GM23338 (cell line): ENCODE measurements at regions not wholly inside any gene's neighbourhood (a gene's known extent, or its start where the extent isn't known, plus 50 kb on each side); places are given as distances from the start of the nearest gene placed in this dataset.

ENCODE experiments used
- ATAC-seq: fragments of 200-7000 bp; cut with Tn5 transposase; 3 replicates; pipeline ENCODE4 v1.9.1; 2020
- DNase-seq: peaks from one replicate; pipeline ENCODE4 v3.0.0-alpha.2; 2015; ENCODE audit warnings: low spot score
- H2AFZ ChIP-seq: fragments of 200-600 bp; sonication (generic); 2 replicates; pipeline ENCODE4 v1.8.0; 2016; ENCODE audit warnings: antibody characterized with exemption, mild to moderate bottlenecking, moderate library complexity
- H3F3A ChIP-seq: fragments of 200-600 bp; sonication (generic); replicated peaks from 2 replicates; pipeline ENCODE4 v1.8.0; 2017; ENCODE audit warnings: antibody characterized with exemption, mixed run types, low read depth
- H3K27ac ChIP-seq: fragments of 200-600 bp; sonication (generic); 2 replicates; pipeline ENCODE4 v1.6.1; 2016; ENCODE audit warnings: low read depth
- H3K27me3 ChIP-seq: fragments of 200-600 bp; sonication (generic); 2 replicates; pipeline ENCODE4 v1.8.0; 2016; ENCODE audit warnings: mild to moderate bottlenecking, mixed run types, moderate library complexity; ENCODE audit not compliant: insufficient read depth
- H3K36me3 ChIP-seq: fragments of 200-600 bp; sonication (generic); 2 replicates; pipeline ENCODE4 v1.8.0; 2016; ENCODE audit warnings: mild to moderate bottlenecking; ENCODE audit not compliant: insufficient read depth
- H3K4me1 ChIP-seq: fragments of 200-600 bp; sonication (generic); 2 replicates; pipeline ENCODE4 v1.8.0; 2016; ENCODE audit warnings: mild to moderate bottlenecking, moderate library complexity; ENCODE audit not compliant: insufficient read depth
- H3K4me2 ChIP-seq: fragments of 200-600 bp; sonication (generic); 2 replicates; pipeline ENCODE4 v1.7.1; 2017; ENCODE audit warnings: mixed run types
- H3K4me3 ChIP-seq: fragments of 200-600 bp; sonication (generic); 2 replicates; pipeline ENCODE4 v1.6.1; 2016; ENCODE audit warnings: mixed run types
- H3K79me2 ChIP-seq: fragments of 200-600 bp; sonication (generic); replicated peaks from 2 replicates; pipeline ENCODE4 v1.8.0; 2017; ENCODE audit warnings: mild to moderate bottlenecking; ENCODE audit not compliant: insufficient read depth
- H3K9me2 ChIP-seq: fragments of 200-600 bp; sonication (generic); 2 replicates; pipeline ENCODE4 v1.8.0; 2017; ENCODE audit not compliant: insufficient read depth
- H4K20me1 ChIP-seq: fragments of 200-600 bp; sonication (generic); replicated peaks from 2 replicates; pipeline ENCODE4 v1.8.0; 2017; ENCODE audit warnings: mild to moderate bottlenecking; ENCODE audit not compliant: insufficient read depth
- H3K27ac Mint-ChIP-seq: 2 replicates; pipeline ENCODE4 v1.8.0; 2020; ENCODE audit warnings: inconsistent platforms, mild to moderate bottlenecking, moderate library complexity, mixed read lengths
- H3K27me3 Mint-ChIP-seq: 3 replicates; pipeline ENCODE4 v1.8.0; 2022; ENCODE audit warnings: low read depth, mild to moderate bottlenecking, moderate library complexity, mixed read lengths, inconsistent platforms; ENCODE audit not compliant: insufficient read depth, poor library complexity
- H3K36me3 Mint-ChIP-seq: 3 replicates; pipeline ENCODE4 v1.8.0; 2021; ENCODE audit warnings: low read depth, mild to moderate bottlenecking, inconsistent platforms, moderate library complexity, mixed read lengths
- H3K4me1 Mint-ChIP-seq: 3 replicates; pipeline ENCODE4 v1.8.0; 2020; ENCODE audit warnings: mild to moderate bottlenecking, inconsistent platforms, mixed read lengths
- H3K4me3 Mint-ChIP-seq: 3 replicates; pipeline ENCODE4 v1.8.0; 2021; ENCODE audit warnings: moderate library complexity, mild to moderate bottlenecking, inconsistent platforms, mixed read lengths
- H3K9me3 Mint-ChIP-seq: 3 replicates; pipeline ENCODE4 v1.8.0; 2020; ENCODE audit warnings: moderate library complexity, mild to moderate bottlenecking, inconsistent platforms, mixed read lengths
- CREB1 ChIP-seq: fragments of 250-450 bp; sonication (Bioruptor Pico); IDR thresholded peaks from 2 replicates; pipeline ENCODE4 v1.5.0; 2020; ENCODE audit warnings: low read depth, mild to moderate bottlenecking, moderate library complexity
- ETS1 ChIP-seq: IDR thresholded peaks from 2 replicates; pipeline ENCODE4 v1.6.1; 2016; ENCODE audit warnings: antibody characterized with exemption
- EZH2 ChIP-seq: fragments of 200-600 bp; sonication (generic); IDR thresholded peaks from one replicate; pipeline ENCODE4 v1.8.0; 2017; ENCODE audit warnings: antibody characterized with exemption, mild to moderate bottlenecking, low read depth; ENCODE audit not compliant: unreplicated experiment
- EZH2phosphoT487 ChIP-seq: fragments of 200-600 bp; sonication (generic); IDR thresholded peaks from one replicate; pipeline ENCODE4 v1.8.1; 2018; ENCODE audit warnings: antibody characterized with exemption; ENCODE audit not compliant: unreplicated experiment
- JUNB ChIP-seq: IDR thresholded peaks from one replicate; pipeline ENCODE4 v1.6.1; 2016; ENCODE audit warnings: antibody characterized with exemption; ENCODE audit not compliant: unreplicated experiment
- NANOG ChIP-seq: IDR thresholded peaks from 2 replicates; pipeline ENCODE4 v1.6.1; 2016; ENCODE audit warnings: antibody characterized with exemption, borderline replicate concordance
- POLR2AphosphoS5 ChIP-seq: IDR thresholded peaks from 2 replicates; pipeline ENCODE4 v1.6.1; 2016; ENCODE audit warnings: antibody characterized with exemption, low read depth
- REST ChIP-seq: IDR thresholded peaks from one replicate; pipeline ENCODE4 v1.6.1; 2018; ENCODE audit warnings: antibody characterized with exemption; ENCODE audit not compliant: unreplicated experiment
- STAT1 ChIP-seq: IDR thresholded peaks from one replicate; pipeline ENCODE4 v1.6.1; 2016; ENCODE audit warnings: antibody characterized with exemption; ENCODE audit not compliant: unreplicated experiment
- ZNF114 ChIP-seq: fragments of 250-450 bp; sonication (Bioruptor Pico); IDR thresholded peaks from 2 replicates; pipeline ENCODE4 v1.5.0; 2020; ENCODE audit warnings: mild to moderate bottlenecking, moderate library complexity
- ZNF331 ChIP-seq: fragments of 250-450 bp; sonication (Bioruptor Pico); IDR thresholded peaks from 2 replicates; pipeline ENCODE4 v1.5.0; 2020; ENCODE audit warnings: low read depth, mild to moderate bottlenecking, moderate library complexity
- ZNF462 ChIP-seq: fragments of 250-450 bp; sonication (Bioruptor Pico); IDR thresholded peaks from 2 replicates; pipeline ENCODE4 v1.5.0; 2020; ENCODE audit warnings: mild to moderate bottlenecking, moderate library complexity
- TF ChIP-seq, protein P1 (sequence below), 2 experiments: fragments of 200-600 bp in 1 of 2; sonication (generic) in 1 of 2; conservative IDR thresholded peaks; 2 replicates each; pipeline versions ENCODE4 v1.5.1 to v1.6.1; 2016 to 2017; ENCODE audit warnings: antibody characterized with exemption in 2 of 2, low read depth in 2 of 2, mild to moderate bottlenecking in 2 of 2, moderate library complexity in 1 of 2

DNA sequence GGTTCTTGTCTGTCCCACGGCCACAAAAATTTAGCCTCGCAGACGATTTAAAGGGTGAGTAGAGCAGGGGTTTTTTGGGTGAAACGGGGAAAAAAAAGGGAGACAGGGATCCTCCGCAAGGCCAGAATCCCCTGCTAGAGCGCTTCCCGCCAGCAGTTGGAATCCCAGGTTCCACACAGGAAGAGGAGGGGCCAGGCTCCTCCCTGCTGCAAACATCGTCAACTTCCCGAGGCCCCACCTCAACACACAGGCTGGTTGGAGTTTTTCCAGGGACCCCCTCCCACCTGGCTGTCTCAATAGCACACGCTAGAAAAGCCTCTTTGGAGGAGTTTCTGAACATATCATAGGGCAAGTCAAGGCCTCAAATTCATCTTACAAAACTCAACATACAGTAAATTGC is 112.7 kb downstream of the MTERF1 start:
- H3K9me3 Mint-ChIP-seq: peaks cover 23% of the 10 kb centered on the region; the same call in 2 of the 3 replicates
- H3K27me3 Mint-ChIP-seq: no peaks in the 10 kb centered on the region
- H3F3A ChIP-seq: no peaks in the 10 kb centered on the region
- no peaks in the 10 kb centered on the region for H4K20me1 ChIP-seq
- no peaks in the 10 kb centered on the region for H3K36me3 ChIP-seq
- TF ChIP-seq REST (no peak), NANOG (no peak), ZNF114 (CRISPR knock-in tag) (no peak), CREB1 (CRISPR knock-in tag) (no peak), STAT1 (no peak), POLR2AphosphoS5 (no peak), JUNB (no peak), EZH2 (no peak), ZNF462 (CRISPR knock-in tag) (no peak), ETS1 (no peak), EZH2phosphoT487 (no peak), ZNF331 (no peak)
- TF ChIP-seq, protein P1, sequence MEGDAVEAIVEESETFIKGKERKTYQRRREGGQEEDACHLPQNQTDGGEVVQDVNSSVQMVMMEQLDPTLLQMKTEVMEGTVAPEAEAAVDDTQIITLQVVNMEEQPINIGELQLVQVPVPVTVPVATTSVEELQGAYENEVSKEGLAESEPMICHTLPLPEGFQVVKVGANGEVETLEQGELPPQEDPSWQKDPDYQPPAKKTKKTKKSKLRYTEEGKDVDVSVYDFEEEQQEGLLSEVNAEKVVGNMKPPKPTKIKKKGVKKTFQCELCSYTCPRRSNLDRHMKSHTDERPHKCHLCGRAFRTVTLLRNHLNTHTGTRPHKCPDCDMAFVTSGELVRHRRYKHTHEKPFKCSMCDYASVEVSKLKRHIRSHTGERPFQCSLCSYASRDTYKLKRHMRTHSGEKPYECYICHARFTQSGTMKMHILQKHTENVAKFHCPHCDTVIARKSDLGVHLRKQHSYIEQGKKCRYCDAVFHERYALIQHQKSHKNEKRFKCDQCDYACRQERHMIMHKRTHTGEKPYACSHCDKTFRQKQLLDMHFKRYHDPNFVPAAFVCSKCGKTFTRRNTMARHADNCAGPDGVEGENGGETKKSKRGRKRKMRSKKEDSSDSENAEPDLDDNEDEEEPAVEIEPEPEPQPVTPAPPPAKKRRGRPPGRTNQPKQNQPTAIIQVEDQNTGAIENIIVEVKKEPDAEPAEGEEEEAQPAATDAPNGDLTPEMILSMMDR (conservative IDR thresholded peaks at IDR 0.05; ENCODE audit: low read depth in 2 of 2): no peak
- H3K4me1 ChIP-seq: no peaks in the 10 kb centered on the region
- H3K9me2 ChIP-seq: 0 out of 2 replicates have a peak, but pooled peaks cover 3% of the 10 kb centered on the region
- no peaks in the 10 kb centered on the region for H3K79me2 ChIP-seq
- peak overlapping the region; percentile 28; the same call in 1 of the 2 replicates for H3K4me2 ChIP-seq
- peak; percentile 49; the same call in 2 of the 3 replicates for ATAC-seq
- no peak overlapping the region for H3K27ac Mint-ChIP-seq
- no peak overlapping the region for H3K27ac ChIP-seq
- peak overlapping the region; percentile 87 for H2AFZ ChIP-seq
- H3K4me3 Mint-ChIP-seq: no peak overlapping the region
- H3K4me3 ChIP-seq: no peak overlapping the region
- no peaks in the 10 kb centered on the region for H3K27me3 ChIP-seq
- DNase-seq: peak; percentile 42
- H3K36me3 Mint-ChIP-seq: no peaks in the 10 kb centered on the region; the same call in 1 of the 3 replicates
- 0 out of 3 replicates have a peak, but pooled peaks cover 5% of the 10 kb centered on the region for H3K4me1 Mint-ChIP-seq
